DND-41 (cell line): ENCODE measurements at regions not wholly inside any gene's neighbourhood (a gene's known extent, or its start where the extent isn't known, plus 50 kb on each side); places are given as distances from the start of the nearest gene placed in this dataset.

Source experiments
- EZH2 ChIP-seq: IDR thresholded peaks from 3 replicates; pipeline ENCODE4 v1.6.1; 2012; ENCODE audit warnings: borderline replicate concordance, low read depth, mild to moderate bottlenecking, moderate library complexity, low read length, inconsistent platforms; ENCODE audit not compliant: severe bottlenecking
- TF ChIP-seq, protein P1 (sequence below): IDR thresholded peaks from 2 replicates; pipeline ENCODE4 v1.5.1; 2012; ENCODE audit warnings: borderline replicate concordance, low read length, moderate library complexity, mild to moderate bottlenecking; ENCODE audit not compliant: poor library complexity, severe bottlenecking; ENCODE audit errors: extremely low read depth

DNA sequence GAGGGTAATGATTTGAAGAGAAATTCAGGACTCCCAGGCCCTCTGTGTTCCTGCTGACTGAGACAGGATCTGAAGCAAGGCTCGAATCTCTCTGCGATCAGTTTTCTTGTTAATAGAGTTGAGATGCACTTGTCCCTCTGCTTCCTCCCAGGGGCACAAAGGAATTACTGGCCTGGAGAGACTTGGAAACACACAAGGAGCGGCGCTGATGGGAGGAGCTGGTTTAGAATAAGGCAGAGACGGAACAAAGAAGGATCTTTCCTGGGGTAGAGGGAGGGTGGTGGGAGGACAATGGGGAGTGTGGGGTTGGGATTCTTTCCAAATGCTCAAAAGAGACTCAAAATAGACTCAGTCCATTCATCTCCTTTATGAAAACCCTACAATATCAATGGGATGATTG, 719.1 kb downstream of the UQCRFS1 start:
- TF ChIP-seq, protein P1, sequence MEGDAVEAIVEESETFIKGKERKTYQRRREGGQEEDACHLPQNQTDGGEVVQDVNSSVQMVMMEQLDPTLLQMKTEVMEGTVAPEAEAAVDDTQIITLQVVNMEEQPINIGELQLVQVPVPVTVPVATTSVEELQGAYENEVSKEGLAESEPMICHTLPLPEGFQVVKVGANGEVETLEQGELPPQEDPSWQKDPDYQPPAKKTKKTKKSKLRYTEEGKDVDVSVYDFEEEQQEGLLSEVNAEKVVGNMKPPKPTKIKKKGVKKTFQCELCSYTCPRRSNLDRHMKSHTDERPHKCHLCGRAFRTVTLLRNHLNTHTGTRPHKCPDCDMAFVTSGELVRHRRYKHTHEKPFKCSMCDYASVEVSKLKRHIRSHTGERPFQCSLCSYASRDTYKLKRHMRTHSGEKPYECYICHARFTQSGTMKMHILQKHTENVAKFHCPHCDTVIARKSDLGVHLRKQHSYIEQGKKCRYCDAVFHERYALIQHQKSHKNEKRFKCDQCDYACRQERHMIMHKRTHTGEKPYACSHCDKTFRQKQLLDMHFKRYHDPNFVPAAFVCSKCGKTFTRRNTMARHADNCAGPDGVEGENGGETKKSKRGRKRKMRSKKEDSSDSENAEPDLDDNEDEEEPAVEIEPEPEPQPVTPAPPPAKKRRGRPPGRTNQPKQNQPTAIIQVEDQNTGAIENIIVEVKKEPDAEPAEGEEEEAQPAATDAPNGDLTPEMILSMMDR, result no peak
- no peak for TF ChIP-seq EZH2
